Retina (tissue), 1 donor: ENCODE measurements at regions not wholly inside any gene's neighbourhood (a gene's known extent, or its start where the extent isn't known, plus 50 kb on each side); places are given as distances from the start of the nearest gene placed in this dataset.
A peak's percentile ranks its signal among the peaks of the same experiment; 100 is the strongest.

ENCODE experiments used
- DNase-seq: peaks from one replicate; pipeline ENCODE4 v3.0.0-alpha.2; 2016

- DNase-seq = no peak
These were observed 106.2 kb upstream of the PRR20G start for GRCh38 chr3:127394031-127394430.

GRCh38 chr3:127393131-127393820 lies 105.4 kb upstream of the PRR20G start:
- DNase-seq = no peak

- DNase-seq = peak; percentile 78
These were observed 104.3 kb upstream of the PRR20G start for GRCh38 chr3:127392156-127392490.

GRCh38 chr3:127391436-127392155 lies 103.8 kb upstream of the PRR20G start:
- no peak for DNase-seq

- DNase-seq = no peak
These were observed 102.6 kb upstream of the PRR20G start for GRCh38 chr3:127390365-127391025.

GRCh38 chr3:127389913-127390312 lies 102.1 kb upstream of the PRR20G start:
- no peak for DNase-seq

- DNase-seq = no peak
These were observed 101.6 kb upstream of the PRR20G start for GRCh38 chr3:127389420-127389819.

- no peak for DNase-seq
These were observed 100.6 kb upstream of the PRR20G start for GRCh38 chr3:127388427-127388826.

- no peak for DNase-seq
These were observed 99.8 kb upstream of the PRR20G start for GRCh38 chr3:127387556-127388153.

- DNase-seq = no peak
These were observed 99.3 kb upstream of the PRR20G start for GRCh38 chr3:127387119-127387518.

GRCh38 chr3:127386490-127386889 lies 98.6 kb upstream of the PRR20G start:
- no peak for DNase-seq

GRCh38 chr3:127385540-127385870 lies 97.7 kb upstream of the PRR20G start:
- DNase-seq = no peak

- no peak for DNase-seq
These were observed 97.1 kb upstream of the PRR20G start for GRCh38 chr3:127384717-127385539.

- no peak for DNase-seq
These were observed 95.9 kb upstream of the PRR20G start for GRCh38 chr3:127383656-127384179.

GRCh38 chr3:127377801-127378655 lies 90.2 kb upstream of the PRR20G start:
- DNase-seq = no peak

- peak; percentile 50 for DNase-seq
These were observed 87.5 kb upstream of the PRR20G start for GRCh38 chr3:127375151-127375930.

- no peak for DNase-seq
These were observed 86.5 kb upstream of the PRR20G start for GRCh38 chr3:127374086-127375010.

- DNase-seq = no peak
These were observed 85.7 kb upstream of the PRR20G start for GRCh38 chr3:127373441-127374085.

GRCh38 chr3:127371846-127372245 lies 84.0 kb upstream of the PRR20G start:
- DNase-seq = no peak
